ENCODE measurements at regions not wholly inside any gene's neighbourhood (a gene's known extent, or its start where the extent isn't known, plus 50 kb on each side); places are given as distances from the start of the nearest gene placed in this dataset.

GRCh38 chr3:40593351-40593750 lies 68.6 kb downstream of the ZNF621 start:
- Histone ChIP-seq H3K4me1 (ENCODE audit: low read depth) (no peaks in the 10 kb centered on the region), H3K4me3 (no peak overlapping the region), H3K27ac (no peak overlapping the region), H3K9me3 (ENCODE audit: low read depth) (no peaks in the 10 kb centered on the region), H3K36me3 (no peaks in the 10 kb centered on the region), H3K27me3 (no peaks in the 10 kb centered on the region)
- TF ChIP-seq CTCF (IDR thresholded peaks at IDR 0.05; ENCODE audit: low read depth, low read length): no peak
- DNase-seq (ENCODE audit: low read depth in 1 of 2, low spot score in 1 of 2): peak in 1 of 2 donors; percentile 84

- no peak for TF ChIP-seq CTCF (IDR thresholded peaks at IDR 0.05; ENCODE audit: low read depth, low read length)
- no peaks in the 10 kb centered on the region for H3K27me3 ChIP-seq
These were observed 72.7 kb downstream of the ZNF621 start for GRCh38 chr3:40597441-40597840.

DNA sequence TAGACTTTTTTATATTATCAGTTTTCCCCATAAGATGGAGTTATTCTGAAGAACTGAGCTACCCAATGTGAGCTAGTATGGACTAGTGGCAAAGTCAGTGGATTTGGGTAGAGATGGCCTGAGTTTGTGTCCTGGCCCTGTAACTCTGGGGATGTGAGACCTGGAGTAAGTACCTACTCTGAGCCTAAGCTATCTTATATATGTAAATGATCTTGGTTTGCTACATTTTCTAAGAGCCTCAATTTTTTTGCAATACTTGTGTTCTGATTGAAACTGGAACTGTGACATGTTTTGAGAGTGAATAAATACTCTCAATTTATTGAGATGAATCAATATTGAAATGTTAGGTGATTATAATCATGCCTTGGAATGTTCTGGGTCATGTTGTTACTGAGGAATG lies 73.6 kb downstream of the ZNF621 start:
- Histone ChIP-seq H3K4me3 (no peak overlapping the region), H3K4me1 (ENCODE audit: low read depth) (no peaks in the 10 kb centered on the region), H3K36me3 (no peaks in the 10 kb centered on the region), H3K9me3 (ENCODE audit: low read depth) (no peaks in the 10 kb centered on the region), H3K27ac (no peak overlapping the region), H3K27me3 (no peaks in the 10 kb centered on the region)
- TF ChIP-seq CTCF (IDR thresholded peaks at IDR 0.05; ENCODE audit: low read depth, low read length): no peak
- no peak for DNase-seq (ENCODE audit: low read depth in 1 of 2, low spot score in 1 of 2)

More at GRCh38 chr3:40597441-40597840, 72.7 kb downstream of the ZNF621 start:
- Histone ChIP-seq H3K27ac (no peak overlapping the region), H3K4me1 (ENCODE audit: low read depth) (no peaks in the 10 kb centered on the region), H3K9me3 (ENCODE audit: low read depth) (no peaks in the 10 kb centered on the region), H3K36me3 (no peaks in the 10 kb centered on the region), H3K4me3 (no peak overlapping the region)
- peak in 1 of 2 donors; percentile 10 for DNase-seq (ENCODE audit: low read depth in 1 of 2, low spot score in 1 of 2)

GRCh38 chr3:40598962-40599361 lies 74.2 kb downstream of the ZNF621 start:
- Histone ChIP-seq H3K9me3 (ENCODE audit: low read depth) (no peaks in the 10 kb centered on the region), H3K27ac (no peak overlapping the region), H3K36me3 (no peaks in the 10 kb centered on the region), H3K27me3 (no peaks in the 10 kb centered on the region), H3K4me3 (no peak overlapping the region), H3K4me1 (ENCODE audit: low read depth) (no peaks in the 10 kb centered on the region)
- no peak for TF ChIP-seq CTCF (IDR thresholded peaks at IDR 0.05; ENCODE audit: low read depth, low read length)
- no peak for DNase-seq (ENCODE audit: low read depth in 1 of 2, low spot score in 1 of 2)

DNA sequence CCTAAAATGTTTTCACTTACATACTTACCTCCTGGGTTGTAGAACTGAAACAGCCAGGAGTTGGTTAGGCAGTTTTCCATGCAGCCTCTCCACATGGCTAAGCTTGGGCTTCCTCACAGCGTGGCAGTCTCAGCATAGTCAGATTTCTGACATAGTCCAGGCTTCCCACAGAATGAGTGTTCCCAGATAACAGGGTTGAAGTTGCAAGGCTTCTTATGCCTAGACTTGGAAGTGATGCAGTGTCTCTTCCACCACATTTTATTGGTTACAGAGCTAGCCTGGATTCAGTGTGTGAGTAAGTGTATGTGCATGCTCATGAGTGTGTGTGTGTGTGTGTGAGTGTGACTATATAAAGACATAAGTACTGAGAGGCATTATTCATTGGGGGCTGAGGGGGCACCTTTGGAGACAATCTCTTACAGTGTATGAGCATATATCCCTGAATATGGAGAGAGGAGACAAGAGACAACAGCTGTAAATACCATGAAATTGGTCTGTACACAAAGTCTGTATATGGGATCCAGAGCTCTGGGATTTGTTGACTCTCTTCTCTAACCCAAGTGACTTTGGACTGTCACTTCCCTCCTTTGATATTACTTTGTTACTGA lies 78.1 kb downstream of the ZNF621 start:
- DNase-seq (ENCODE audit: low read depth in 1 of 2, low spot score in 1 of 2): peak in 1 of 2 donors; percentile 49

More for the DNA sequence above, 78.1 kb downstream of the ZNF621 start:
- no peak for TF ChIP-seq CTCF (IDR thresholded peaks at IDR 0.05; ENCODE audit: low read depth, low read length)
- H3K9me3 ChIP-seq (ENCODE audit: low read depth): no peaks in the 10 kb centered on the region
- no peaks in the 10 kb centered on the region for H3K27me3 ChIP-seq
- no peak overlapping the region for H3K4me3 ChIP-seq
- no peaks in the 10 kb centered on the region for H3K36me3 ChIP-seq
- no peaks in the 10 kb centered on the region for H3K4me1 ChIP-seq (ENCODE audit: low read depth)
- H3K27ac ChIP-seq: no peak overlapping the region
